Rectal smooth muscle tissue (tissue), 1 donor: ENCODE measurements at regions not wholly inside any gene's neighbourhood (a gene's known extent, or its start where the extent isn't known, plus 50 kb on each side); places are given as distances from the start of the nearest gene placed in this dataset.

Experiments
- H3K27ac ChIP-seq: one replicate; pipeline ENCODE4 v1.7.0; 2013; ENCODE audit warnings: low read depth, low read length, inconsistent platforms
- H3K27me3 ChIP-seq: one replicate; pipeline ENCODE4 v1.7.0; 2013; ENCODE audit warnings: low read length; ENCODE audit not compliant: control insufficient read depth, insufficient read depth
- H3K36me3 ChIP-seq: one replicate; pipeline ENCODE4 v1.7.0; 2013; ENCODE audit warnings: low read length; ENCODE audit not compliant: control insufficient read depth, insufficient read depth
- H3K4me1 ChIP-seq: one replicate; pipeline ENCODE4 v1.7.0; 2013; ENCODE audit warnings: low read length; ENCODE audit not compliant: control insufficient read depth, insufficient read depth
- H3K4me3 ChIP-seq: one replicate; pipeline ENCODE4 v1.7.0; 2013; ENCODE audit warnings: low read length
- H3K9ac ChIP-seq: one replicate; pipeline ENCODE4 v1.7.0; 2013; ENCODE audit warnings: low read length

DNA sequence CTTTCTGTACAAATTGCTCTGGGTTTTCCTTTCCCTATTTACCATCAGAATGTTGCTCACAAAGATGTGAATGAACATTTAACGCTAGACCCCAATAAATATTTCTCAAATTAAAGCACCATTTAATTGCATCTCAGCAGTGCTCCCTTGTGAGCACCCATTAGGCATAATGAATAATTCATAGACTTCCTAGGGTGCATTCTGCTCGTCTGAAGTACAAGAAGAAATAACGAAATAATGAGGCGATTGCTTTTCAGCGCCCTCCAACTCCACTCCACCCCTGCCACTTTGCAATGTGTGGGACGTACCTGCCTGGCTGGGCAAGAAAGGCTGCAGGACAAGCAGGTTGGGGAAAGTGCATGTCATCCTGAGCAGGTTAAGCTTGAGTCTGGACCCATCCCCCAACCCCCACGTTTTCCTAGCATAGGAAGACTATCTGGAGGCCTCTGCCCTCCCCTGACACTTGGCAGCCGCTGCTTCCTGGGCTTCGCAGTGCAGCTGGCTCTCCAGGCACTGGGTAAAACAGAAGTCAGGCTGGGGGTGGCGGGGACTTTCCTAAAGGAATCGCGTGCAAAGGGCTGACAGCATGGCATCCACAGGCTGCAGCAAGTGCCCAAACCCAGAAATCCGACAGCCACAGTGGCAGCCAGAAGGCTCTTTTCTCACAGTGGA lies 253.7 kb downstream of the DUSP6 start:
- H3K4me1 ChIP-seq, result no peaks in the 10 kb centered on the region
- H3K27me3 ChIP-seq, result no peaks in the 10 kb centered on the region
- H3K4me3 ChIP-seq, result no peak overlapping the region
- no peak overlapping the region for H3K27ac ChIP-seq
- no peaks in the 10 kb centered on the region for H3K36me3 ChIP-seq
- no peak overlapping the region for H3K9ac ChIP-seq

DNA sequence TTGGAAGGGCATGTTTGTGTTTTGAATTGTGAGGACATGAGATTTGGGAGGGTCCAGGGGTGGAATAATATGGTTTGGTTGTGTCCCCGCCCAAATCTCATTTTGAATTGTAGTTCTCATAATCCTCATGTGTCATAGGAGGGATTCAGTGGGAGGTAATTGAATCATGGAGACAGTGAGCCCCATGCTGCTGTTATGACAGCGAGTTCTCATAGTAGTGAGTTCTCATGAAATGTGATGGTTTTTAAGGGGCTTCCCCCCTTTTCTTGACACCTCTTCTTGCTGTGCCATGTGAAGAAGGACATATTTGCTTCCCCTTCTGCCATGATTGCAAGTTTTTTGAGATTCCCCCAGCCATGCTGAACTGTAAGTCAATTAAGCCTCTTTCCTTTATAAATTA lies 260.0 kb downstream of the DUSP6 start:
- no peaks in the 10 kb centered on the region for H3K36me3 ChIP-seq
- no peaks in the 10 kb centered on the region for H3K4me1 ChIP-seq
- no peak overlapping the region for H3K4me3 ChIP-seq
- H3K27me3 ChIP-seq, result no peaks in the 10 kb centered on the region
- H3K9ac ChIP-seq, result no peak overlapping the region
- H3K27ac ChIP-seq, result no peak overlapping the region

GRCh38 chr12:89091293-89091841 lies 260.9 kb downstream of the DUSP6 start:
- no peak overlapping the region for H3K9ac ChIP-seq
- no peaks in the 10 kb centered on the region for H3K27me3 ChIP-seq
- H3K27ac ChIP-seq, result no peak overlapping the region
- no peaks in the 10 kb centered on the region for H3K36me3 ChIP-seq
- no peak overlapping the region for H3K4me3 ChIP-seq
- no peaks in the 10 kb centered on the region for H3K4me1 ChIP-seq

GRCh38 chr12:89089264-89089663 lies 263.0 kb downstream of the DUSP6 start:
- Histone ChIP-seq H3K36me3 (no peaks in the 10 kb centered on the region), H3K27ac (no peak overlapping the region), H3K27me3 (no peaks in the 10 kb centered on the region), H3K9ac (no peak overlapping the region), H3K4me3 (no peak overlapping the region), H3K4me1 (no peaks in the 10 kb centered on the region)

GRCh38 chr12:89087876-89088275 lies 264.4 kb downstream of the DUSP6 start:
- Histone ChIP-seq H3K27ac (no peak overlapping the region), H3K36me3 (no peaks in the 10 kb centered on the region), H3K4me1 (no peaks in the 10 kb centered on the region), H3K9ac (no peak overlapping the region), H3K4me3 (no peak overlapping the region), H3K27me3 (no peaks in the 10 kb centered on the region)

DNA sequence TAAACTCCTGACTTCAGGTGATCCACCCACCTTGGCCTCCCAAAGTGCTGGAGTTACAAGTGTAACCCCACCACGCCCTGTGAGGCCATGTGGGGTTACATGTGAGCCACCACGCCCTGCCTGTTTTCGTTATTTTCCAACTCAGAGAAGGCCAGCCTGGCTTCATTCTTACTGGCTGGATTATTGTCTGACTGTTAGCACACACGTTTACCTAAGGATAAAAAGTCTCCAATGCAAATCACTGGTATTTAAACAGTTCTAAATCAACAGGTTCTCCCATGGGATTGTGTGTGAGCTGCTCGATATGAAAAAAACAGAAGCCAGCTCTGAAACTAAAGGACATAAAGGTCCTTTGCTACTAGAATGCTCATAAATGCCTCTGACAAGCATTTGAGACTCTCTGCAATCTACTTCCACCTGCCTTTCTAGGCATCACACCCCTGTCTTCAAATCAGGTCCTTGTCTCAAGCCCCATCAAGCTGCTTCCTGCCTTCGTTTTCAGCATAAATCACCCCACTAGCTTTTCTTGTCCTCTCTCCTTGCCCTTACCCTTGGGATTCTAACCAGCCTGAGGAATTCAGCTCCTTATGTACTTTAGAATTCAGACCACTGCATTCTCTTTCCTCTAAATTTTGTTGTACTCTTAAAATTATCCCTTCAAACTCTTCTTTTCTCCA lies 265.0 kb downstream of the DUSP6 start:
- H3K4me3 ChIP-seq, result no peak overlapping the region
- H3K9ac ChIP-seq, result no peak overlapping the region
- H3K36me3 ChIP-seq, result no peaks in the 10 kb centered on the region
- no peak overlapping the region for H3K27ac ChIP-seq
- H3K27me3 ChIP-seq, result no peaks in the 10 kb centered on the region
- no peaks in the 10 kb centered on the region for H3K4me1 ChIP-seq

DNA sequence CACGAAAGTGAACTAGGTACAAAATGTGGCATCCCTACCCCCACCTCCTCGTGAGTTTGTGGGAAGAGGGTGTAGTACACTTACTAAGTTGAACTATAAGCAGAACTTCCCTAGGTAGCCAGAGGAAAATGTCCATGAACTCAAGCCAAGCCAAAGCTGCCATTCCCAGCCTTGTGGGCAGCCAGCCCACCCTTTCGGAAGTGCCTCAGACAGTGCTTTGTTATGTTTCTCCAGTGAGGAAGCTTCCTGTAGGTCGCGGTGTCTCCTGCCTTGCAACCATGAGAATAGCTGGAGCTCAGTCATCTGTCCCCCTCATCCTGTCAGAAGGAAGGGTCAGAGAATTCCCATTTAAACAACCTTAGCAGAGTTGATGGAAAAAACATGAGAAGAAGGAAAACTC lies 266.9 kb downstream of the DUSP6 start:
- H3K36me3 ChIP-seq, result no peaks in the 10 kb centered on the region
- H3K4me3 ChIP-seq, result no peak overlapping the region
- H3K27ac ChIP-seq, result no peak overlapping the region
- H3K9ac ChIP-seq, result no peak overlapping the region
- no peaks in the 10 kb centered on the region for H3K4me1 ChIP-seq
- H3K27me3 ChIP-seq, result no peaks in the 10 kb centered on the region

- Histone ChIP-seq H3K4me3 (no peak overlapping the region), H3K27me3 (no peaks in the 10 kb centered on the region), H3K27ac (no peak overlapping the region), H3K36me3 (no peaks in the 10 kb centered on the region), H3K4me1 (no peaks in the 10 kb centered on the region), H3K9ac (no peak overlapping the region)
Observed at GRCh38 chr12:89084751-89085150, 267.6 kb downstream of the DUSP6 start.

DNA sequence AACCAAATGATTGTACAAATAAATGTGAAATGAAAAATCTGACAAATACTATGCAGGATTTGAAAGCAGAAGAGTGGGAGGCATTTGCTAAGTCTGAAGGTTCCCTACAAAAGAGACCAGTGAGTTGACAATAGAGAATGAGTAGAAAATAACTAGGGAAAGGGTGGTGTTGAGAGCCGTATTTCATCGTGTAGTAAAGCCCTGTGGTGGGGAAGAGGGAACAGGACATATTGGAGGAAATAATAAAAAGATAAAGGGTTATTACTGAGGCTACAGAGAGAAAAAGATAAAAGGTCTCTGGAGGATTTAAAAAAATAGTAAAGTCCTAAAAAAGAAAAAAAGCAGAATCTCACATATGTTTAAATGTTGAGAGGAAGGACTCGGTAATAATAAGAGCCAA lies 268.8 kb downstream of the DUSP6 start:
- Histone ChIP-seq H3K9ac (no peak overlapping the region), H3K4me1 (no peaks in the 10 kb centered on the region), H3K36me3 (no peaks in the 10 kb centered on the region), H3K27me3 (no peaks in the 10 kb centered on the region), H3K27ac (no peak overlapping the region), H3K4me3 (no peak overlapping the region)

DNA sequence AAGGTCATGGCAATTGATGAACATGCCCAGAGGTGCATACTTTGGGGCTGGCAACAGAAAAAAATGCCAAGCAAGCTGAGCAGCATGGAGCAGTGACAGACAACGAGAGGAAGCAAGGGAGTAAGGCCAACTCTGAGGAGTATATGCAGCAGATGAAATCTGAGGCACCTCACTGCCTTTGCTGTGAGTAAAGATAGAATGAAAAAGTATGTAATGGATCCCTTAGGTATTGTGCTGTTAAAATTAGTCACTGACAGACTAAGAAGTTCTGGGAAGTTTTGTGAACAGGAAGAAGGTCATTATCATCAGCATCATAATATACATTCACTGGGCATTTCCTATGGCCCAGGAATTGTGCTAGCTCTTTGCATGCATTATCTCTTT lies 269.9 kb downstream of the DUSP6 start:
- no peak overlapping the region for H3K27ac ChIP-seq

DNA sequence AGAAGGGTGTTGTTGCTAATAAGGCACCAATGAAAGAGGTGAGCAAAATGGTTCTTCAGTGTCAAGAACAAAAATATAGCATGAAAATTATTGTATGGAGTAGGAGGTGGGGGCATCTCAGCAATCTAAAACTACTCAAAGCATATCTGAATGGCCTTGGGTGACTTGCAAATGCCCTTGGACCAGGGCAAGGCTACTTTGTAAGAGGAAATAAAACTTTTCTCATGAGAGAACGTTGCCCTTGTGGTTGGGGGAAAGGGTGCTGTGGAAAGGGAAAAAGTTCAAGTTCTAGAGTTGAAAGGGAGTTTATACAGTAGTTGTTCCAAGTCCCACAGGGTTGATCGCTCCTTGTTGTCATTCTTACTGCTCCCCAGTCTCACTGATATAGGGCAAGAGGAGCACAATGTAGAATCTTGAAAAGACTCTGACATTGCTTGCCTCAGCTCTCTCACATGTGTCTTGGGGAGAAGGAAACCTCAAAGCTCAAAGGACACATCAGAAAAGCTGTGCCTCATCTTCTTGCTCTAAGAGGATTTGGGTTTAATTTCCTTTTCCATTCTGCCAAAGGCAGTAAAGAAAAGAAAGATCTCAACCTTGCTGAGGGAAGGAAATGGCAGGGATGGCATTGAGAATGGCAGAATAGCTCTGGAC lies 270.5 kb downstream of the DUSP6 start:
- Histone ChIP-seq H3K4me3 (no peak overlapping the region), H3K4me1 (no peaks in the 10 kb centered on the region), H3K27ac (no peak overlapping the region), H3K27me3 (no peaks in the 10 kb centered on the region), H3K36me3 (no peaks in the 10 kb centered on the region), H3K9ac (no peak overlapping the region)

More for the DNA sequence above, 269.9 kb downstream of the DUSP6 start:
- Histone ChIP-seq H3K4me1 (no peaks in the 10 kb centered on the region), H3K36me3 (no peaks in the 10 kb centered on the region), H3K27me3 (no peaks in the 10 kb centered on the region), H3K9ac (no peak overlapping the region), H3K4me3 (no peak overlapping the region)

DNA sequence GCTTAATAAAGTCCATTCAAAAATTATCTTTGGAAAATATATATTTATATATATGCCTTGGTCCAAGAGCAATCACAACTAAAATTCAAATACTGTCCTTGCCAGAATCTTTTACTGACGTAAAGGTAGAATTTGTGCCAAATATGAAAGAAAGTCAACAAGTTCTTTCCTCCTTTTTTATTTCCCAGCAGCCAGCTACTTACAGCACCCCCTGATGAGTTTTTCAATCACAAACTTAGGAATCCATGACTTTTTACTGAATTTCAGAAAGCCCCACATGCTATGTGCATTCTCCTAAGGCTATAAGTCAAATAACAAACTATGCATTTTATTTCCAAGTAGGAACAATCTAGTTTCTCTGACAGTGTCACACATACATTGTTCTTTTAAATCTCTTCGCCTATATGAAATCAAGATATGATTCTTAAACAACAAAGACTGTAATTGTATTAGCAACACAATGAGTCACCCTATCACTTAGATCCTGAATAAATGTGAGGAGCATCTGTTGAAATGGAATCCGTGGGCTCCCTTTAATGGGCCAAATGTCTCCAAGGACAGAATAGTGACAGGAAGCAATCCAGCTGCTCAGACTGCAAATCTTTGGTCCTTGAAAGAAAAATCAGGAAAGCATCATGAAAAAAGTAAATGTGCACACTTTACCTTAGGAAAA lies 271.4 kb downstream of the DUSP6 start:
- H3K27ac ChIP-seq, result no peak overlapping the region

More for the DNA sequence above, 271.4 kb downstream of the DUSP6 start:
- H3K4me3 ChIP-seq, result no peak overlapping the region
- H3K36me3 ChIP-seq, result no peaks in the 10 kb centered on the region
- H3K27me3 ChIP-seq, result no peaks in the 10 kb centered on the region
- no peaks in the 10 kb centered on the region for H3K4me1 ChIP-seq
- H3K9ac ChIP-seq, result no peak overlapping the region
